ENCODE measurements at regions not wholly inside any gene's neighbourhood (a gene's known extent, or its start where the extent isn't known, plus 50 kb on each side); places are given as distances from the start of the nearest gene placed in this dataset.

DNA sequence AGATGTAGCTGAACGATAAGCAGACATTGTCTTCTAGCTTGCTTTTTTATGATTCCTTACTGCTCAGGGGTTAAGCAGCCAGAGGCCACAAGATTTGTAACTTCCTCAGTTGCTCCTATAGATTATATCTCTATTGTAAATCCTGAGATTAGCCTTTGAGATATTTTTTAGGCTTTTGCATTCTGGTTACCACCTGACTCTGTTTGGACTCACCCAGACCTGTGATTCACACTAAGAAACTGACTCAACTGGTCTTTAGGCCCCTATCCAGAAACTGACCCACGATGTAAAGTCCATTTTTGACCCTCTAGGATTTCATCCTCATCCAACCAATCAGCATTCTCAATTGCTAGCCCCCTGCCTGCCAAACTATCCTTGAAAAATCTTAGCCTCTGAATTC is 194.4 kb downstream of the RASSF9 start:
- DNase-seq, result no peak

DNA sequence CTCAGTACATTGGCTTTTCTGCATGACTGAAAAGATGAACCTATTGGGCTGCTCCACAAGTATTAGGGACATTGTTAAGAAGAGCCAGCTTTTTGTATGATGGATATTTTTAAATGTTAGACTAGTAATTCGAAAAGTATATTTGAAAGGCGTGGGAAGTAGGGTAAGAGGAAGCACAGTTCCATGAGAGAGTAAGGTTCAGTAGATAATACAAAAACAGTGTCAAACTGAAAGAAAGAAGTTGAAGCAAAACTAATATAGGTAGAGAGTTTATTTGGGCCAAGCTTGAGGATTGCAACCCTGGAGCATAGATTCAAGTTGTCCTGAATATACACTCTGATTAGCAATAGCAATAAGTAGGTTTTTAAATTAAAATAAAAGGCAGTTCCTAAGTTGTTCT is 193.9 kb downstream of the RASSF9 start:
- no peak for DNase-seq

DNA sequence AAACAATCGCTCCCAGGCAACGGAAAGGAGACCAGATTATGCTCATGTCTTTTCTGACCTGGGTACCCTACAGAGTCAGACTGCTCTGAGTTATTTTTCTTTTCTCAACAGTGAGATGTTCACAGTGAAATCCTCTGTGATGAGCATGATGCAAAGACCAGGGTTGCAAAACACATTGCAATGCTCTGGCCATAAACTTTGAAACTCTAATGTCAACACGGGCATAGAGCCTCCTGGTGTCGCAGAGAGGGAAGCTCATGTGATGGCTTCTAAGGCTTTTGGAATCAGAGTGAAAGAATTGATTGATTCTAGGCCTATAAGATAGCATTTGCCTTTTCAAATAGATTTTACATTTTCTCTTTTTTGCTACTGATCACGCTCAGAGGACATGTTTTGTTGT is 193.4 kb downstream of the RASSF9 start:
- no peak for DNase-seq

GRCh38 chr12:85644508-85644907 is 191.7 kb downstream of the RASSF9 start:
- DNase-seq, result no peak

GRCh38 chr12:85653731-85654455 is 182.3 kb downstream of the RASSF9 start:
- DNase-seq, result no peak

DNA sequence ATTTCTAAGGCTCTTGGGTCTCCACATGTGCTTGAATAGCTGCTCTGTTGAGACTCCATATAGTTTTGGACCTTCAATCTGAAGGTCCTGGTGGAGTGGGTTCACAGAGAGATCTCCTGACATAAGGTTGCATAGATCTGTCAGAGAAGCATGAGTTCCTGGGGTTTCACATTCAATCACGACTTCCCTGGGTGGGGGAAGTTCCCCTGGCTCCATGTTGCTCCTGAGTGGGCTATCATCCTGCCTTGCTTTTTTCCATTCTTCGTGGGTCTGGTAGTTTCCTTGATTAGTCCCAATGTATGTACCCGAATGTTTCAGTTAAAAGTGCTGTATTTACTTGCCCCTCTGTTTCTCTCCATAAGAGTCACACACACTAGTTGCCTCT is 181.8 kb downstream of the RASSF9 start:
- no peak for DNase-seq

- DNase-seq, result no peak
Measured at GRCh38 chr12:85656561-85656960, 179.6 kb downstream of the RASSF9 start.

DNA sequence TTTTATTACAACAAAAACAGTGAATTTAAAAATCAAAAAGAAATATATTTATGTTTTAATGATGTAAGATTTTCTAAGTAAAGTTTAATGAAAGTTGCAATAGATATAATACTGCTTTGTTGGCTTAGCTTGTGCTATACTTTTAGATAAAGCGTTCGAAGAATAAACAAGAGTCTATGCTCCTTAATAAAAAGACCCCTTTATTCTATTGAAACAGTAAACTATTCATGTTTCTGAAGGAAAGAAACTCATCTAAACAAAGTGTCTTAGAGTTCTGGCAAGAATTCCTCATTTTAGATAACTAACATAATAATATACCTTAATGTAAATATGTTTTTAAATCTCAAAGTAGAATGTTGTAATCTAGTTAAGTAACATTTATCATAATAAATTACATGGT is 179.0 kb downstream of the RASSF9 start:
- DNase-seq, result no peak

DNA sequence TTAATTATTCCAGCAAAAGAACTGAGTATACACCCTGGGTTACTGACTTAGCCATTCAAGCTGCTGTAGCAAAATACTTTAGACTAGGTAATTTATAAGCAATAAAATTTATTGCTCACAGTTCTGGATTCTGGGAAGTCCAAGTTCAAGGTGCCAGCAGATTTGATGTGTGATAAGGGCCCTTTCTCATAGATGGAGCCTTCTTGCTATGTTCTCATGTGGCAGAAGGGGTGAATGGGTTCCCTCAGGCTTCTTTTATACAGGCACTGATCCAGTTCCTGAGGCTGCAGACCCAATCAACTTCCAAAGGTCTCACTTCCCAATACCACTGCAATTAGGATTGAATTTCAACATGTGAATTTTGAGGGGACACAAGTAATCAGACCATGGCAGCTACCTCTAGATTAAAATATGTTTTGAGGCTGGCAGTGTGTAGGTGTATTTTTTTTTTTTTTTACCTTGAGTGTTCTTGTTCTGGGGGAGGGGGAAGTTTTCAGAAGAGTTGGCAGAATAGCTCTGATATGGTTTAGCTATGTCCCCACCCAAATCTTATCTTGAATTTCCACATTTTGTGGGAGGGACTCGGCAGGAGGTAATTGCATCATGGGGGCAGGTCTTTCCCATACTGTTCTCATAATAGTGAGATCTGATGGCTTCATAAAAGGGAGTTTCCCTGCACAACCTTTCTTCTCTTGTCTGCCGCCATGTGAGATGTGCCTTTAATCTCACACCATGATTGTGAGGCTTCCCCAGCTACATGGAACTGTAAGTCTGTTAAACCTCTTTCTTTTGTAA is 178.2 kb downstream of the RASSF9 start:
- DNase-seq, result no peak

- DNase-seq, result no peak
Measured at GRCh38 chr12:85659754-85660530, 176.3 kb downstream of the RASSF9 start.

DNA sequence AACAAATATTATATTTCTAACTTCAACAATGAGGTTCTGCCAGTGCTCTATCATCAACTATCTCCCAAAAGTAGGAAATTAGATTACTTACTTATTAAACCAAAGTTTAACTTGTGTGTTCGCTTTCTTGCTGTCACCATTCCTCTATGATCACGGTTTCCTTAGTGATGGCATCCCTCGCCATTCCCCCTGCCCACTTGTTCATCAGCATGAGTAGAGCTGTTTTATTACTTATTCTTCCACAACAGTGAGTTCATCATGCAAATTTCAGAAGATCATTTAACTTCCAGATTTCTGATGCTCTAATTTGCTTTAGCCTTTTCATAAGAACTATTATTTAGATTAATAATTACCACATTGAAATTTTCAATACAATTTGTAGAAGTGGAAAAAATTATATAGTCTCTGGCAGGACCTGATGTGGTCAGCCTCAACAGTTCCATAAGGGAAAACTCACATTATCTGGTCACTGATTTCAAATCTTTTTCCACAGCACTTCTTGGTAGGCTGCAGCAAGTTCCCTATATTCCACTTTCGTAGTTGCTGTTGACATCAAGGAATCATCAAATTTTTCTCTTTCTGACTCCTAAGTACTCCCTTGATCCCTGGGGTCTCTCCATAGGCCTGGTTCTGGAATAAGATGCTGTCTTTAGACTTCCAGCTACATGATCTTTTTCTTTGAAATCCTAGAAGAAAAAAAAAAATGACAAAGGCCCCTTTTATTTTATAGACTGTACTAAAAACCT is 174.6 kb downstream of the RASSF9 start:
- no peak for DNase-seq

DNA sequence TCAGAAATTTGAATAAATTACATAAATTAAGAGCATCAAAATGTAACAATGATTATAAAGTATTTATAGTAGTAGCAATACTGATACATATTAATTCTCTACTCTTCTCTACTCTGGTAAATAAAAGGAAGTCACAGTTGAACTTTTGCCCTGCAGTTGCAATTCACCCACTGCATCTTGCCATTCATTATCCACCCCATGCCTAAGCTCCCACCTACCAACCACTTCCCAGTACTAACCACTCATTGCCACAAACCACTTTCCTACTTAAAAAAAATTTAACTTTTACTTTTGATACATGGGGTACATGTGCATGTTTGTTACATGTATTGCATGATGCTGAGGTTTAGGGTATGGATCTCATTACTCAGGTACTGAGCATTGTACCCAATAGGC is 174.0 kb downstream of the RASSF9 start:
- DNase-seq, result no peak

DNA sequence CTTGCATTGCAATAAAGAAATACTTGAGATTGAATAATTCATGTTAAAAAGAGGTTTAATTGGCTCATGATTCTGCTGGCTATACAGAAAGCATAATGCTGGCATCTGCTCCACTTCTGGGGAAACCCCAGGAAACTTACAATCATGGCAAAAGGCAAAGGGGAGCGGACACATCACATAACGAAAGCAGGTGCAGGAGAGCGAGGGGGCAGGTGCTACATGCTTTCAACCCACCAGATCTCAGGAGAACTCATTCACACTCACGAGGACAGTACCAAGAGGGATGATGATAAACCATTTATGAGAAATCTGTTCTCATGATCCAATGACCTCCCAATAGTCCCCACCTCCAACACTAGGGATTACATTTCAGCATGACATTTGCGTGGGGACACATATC is 172.6 kb downstream of the RASSF9 start:
- DNase-seq, result no peak

- no peak for DNase-seq
Measured at GRCh38 chr12:85664429-85664828, 171.8 kb downstream of the RASSF9 start.

DNA sequence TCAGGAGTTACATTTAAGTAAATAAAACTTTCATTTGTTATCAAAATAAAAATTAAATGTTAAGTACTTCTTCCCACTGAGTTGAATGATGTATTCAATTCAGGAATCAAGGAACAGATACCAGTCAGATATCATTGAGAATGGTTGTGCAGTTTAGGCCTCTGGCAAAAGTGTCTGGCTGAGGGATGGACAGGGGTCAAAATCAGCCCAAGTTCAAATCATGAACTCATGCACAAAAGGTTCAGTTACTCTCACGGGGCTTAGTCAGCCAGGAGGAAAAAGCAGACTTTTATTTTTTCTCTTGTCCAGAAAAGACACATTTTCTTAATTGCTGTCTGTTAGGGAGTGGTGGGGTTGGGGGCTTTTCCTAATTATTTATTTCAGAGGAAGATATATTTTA is 166.3 kb downstream of the RASSF9 start:
- DNase-seq, result no peak

DNA sequence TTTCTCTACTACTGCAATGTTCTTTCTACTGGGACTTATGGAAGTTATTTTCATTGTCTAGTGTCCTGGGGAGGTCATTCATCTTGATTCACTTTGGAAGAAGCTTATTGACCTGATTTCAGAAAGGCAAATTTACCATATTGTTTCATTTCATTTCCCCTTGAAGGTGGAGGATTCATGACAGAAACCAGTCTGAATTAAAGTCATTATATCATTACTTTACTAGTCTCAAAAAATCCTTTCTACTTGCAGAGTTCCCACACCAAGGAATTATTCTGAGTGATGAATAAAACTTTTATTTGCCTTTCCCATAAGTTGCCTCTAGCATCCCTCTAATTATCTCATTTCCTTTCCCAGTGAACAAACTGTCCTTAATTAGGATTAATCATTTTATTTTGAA is 163.8 kb downstream of the RASSF9 start:
- no peak for DNase-seq

DNA sequence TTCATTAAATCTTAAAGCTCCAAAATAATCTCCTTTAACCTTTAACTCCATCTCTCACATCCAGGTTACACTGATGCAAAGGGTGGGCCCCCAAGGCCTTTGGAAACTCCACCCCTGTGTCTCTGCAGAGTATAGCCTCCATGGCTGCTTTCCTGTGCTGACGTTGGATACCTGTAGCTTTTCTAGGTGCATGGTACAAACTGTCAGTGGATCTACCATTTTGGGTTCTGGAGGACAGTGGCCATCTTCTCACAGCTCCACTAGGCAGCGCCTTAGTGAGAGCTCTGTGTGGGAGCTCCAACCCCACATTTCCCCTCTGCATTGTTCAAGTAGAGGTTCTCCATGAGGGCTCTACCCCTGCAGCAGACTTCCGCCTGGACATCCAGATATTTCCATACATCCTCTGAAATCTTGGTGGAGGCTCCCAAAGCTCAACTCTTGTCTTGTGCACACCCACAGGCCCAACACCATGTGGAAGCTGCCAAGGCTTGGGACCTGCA is 162.2 kb downstream of the RASSF9 start:
- DNase-seq, result no peak

DNA sequence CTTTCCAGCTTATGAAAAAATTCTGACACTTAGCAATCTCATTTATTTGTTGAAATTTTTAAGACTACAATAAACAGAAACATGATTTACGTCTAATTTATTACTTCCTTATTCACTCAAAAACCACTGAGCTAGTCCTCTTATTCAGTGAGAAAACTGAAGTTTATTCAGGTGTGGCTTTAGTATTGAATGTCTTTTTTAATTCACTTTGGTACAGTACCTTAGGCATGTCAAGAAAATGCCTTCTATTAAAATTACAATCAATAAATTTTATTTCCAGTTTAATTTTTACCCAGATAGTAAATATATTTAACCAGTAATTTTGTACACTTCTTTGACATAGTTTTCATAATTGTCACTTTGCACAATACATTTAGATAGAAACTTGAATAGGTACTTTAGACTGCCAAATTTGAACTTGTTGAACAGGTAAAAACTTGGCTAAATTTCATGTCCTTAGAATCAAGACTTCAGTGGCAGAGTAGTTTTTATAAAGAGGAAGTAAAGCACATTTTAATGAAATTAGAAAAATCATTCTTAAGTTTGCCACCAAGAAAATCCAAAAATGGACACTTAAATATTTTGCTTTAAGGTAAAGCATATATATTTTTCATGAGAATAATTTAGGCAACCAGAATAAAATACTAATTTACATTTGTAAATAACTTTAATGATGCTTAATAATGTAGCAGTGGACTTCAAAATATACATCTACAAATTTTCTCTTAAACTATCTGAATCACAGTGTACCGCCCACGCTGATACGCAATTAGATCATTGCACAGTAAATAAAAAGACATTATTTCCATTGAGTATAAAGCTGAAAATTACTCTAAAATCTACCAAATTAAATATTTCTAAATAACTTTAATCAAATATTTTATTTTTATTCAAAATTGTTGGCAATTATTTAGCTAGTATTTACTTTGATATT is 159.1 kb downstream of the RASSF9 start:
- no peak for DNase-seq

GRCh38 chr12:85679296-85679695 is 156.9 kb downstream of the RASSF9 start:
- DNase-seq, result no peak

DNA sequence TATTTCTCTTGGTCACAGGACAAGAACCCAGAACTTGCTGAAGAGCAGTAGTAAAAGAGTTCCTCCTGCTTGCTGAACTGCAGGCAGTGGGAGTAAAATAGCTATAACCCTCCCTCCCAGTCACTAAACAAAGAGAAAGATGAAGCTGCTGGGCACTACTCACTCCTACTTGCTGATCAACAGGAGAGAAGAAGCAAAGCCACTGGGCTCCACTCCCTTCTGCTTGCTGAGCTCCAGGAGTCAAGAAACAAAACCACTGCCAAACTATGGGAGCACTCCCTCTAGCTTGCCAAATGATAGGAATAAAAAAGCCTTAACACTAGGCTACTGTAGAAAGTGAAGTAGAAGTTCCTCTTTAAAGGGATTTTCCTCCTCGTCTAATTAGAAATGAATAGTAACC is 155.3 kb downstream of the RASSF9 start:
- no peak for DNase-seq

- no peak for DNase-seq
Measured at GRCh38 chr12:85681333-85681732, 154.9 kb downstream of the RASSF9 start.

- DNase-seq, result no peak
Measured at GRCh38 chr12:85683051-85683450, 153.2 kb downstream of the RASSF9 start.
